ENCODE measurements at regions not wholly inside any gene's neighbourhood (a gene's known extent, or its start where the extent isn't known, plus 50 kb on each side); places are given as distances from the start of the nearest gene placed in this dataset.

DNA sequence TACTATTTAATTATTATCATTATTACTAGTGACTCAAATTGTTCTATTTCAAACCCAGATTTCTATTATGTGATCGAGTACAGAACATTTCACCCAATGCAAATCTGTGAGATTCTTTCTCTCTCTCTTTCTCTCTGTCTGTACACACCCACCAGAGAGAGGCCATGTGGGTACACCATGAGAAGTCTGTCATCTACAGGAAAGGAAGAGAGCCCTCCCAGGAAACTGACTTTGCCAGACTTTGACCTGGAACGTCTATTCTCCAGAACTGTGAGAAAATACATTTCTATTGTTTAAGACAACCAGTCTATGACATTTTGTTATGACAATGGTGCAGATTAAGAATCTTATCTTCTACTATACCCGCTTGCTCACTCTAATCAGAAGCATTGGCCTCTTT is 1091.6 kb downstream of the TTLL7 start:
- no peak for TF ChIP-seq CTCF (conservative IDR thresholded peaks at IDR 0.05; ENCODE audit: low read depth, low read length)
- no peak for TF ChIP-seq EZH2 (IDR thresholded peaks at IDR 0.05; ENCODE audit: borderline replicate concordance, low read depth, low read length, poor library complexity, severe bottlenecking)

All from A673 (cell line).